BJ (cell line): ENCODE measurements at regions not wholly inside any gene's neighbourhood (a gene's known extent, or its start where the extent isn't known, plus 50 kb on each side); places are given as distances from the start of the nearest gene placed in this dataset.
A peak's percentile ranks its signal among the peaks of the same experiment; 100 is the strongest.

Experiments
- CTCF ChIA-PET: fragments of 350-600 bp; formaldehyde crosslinking; extraction: SDS; loops from one replicate; lab custom pipeline; 2021; ENCODE audit warnings: antibody characterized with exemption, inconsistent platforms; lab: Yijun Ruan, JAX
- POLR2A ChIA-PET: fragments of 300-600 bp; sonication (Branson Sonifier 250); formaldehyde crosslinking; extraction: SDS; loops from one replicate; lab custom pipeline; 2021; ENCODE audit warnings: antibody characterized with exemption; lab: Charles Lee
- DNase-seq: peaks from one replicate; pipeline ENCODE4 v3.0.0-alpha.2; 2011; ENCODE audit warnings: low read depth
- H3K27me3 ChIP-seq: 2 replicates; pipeline ENCODE4 v1.6.0; 2011; ENCODE audit warnings: low read length; ENCODE audit not compliant: control insufficient read depth, insufficient read depth
- H3K36me3 ChIP-seq: 2 replicates; pipeline ENCODE4 v1.5.1; 2011; ENCODE audit warnings: low read length; ENCODE audit not compliant: control insufficient read depth, insufficient read depth
- H3K4me3 ChIP-seq: 2 replicates; pipeline ENCODE4 v1.5.1; 2011; ENCODE audit warnings: low read depth, mild to moderate bottlenecking, control low read depth, low read length
- TF ChIP-seq, protein P1 (sequence below): IDR thresholded peaks from 2 replicates; pipeline ENCODE4 v1.5.1; 2011; ENCODE audit warnings: low read depth, mild to moderate bottlenecking, control low read depth, inconsistent platforms, low read length, moderate library complexity; ENCODE audit not compliant: insufficient read depth

DNA sequence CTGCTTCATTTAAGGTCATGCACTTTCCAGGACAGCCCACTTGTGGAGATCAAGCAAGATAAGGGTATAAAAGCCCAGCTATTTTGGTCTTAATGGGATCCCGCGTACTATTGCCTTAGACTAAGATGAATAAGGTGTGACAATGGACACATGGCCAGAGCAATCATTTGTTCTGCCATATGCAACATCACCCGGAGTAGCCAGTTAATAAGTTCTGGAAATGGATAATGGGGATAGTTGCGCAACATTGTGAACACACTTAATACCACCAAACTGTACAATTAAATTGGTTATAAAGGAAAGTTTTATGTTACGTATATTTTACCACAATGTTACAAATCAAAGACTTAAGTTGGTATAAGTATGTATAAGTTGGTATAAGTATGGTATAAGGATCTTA is 674.5 kb downstream of the HDGFL1 start:
- H3K4me3 ChIP-seq, result no peak overlapping the region
- CTCF ChIA-PET, result no interaction called here
- no peak for DNase-seq
- no peaks in the 10 kb centered on the region for H3K36me3 ChIP-seq
- POLR2A ChIA-PET, result no interaction called here
- TF ChIP-seq, protein P1, sequence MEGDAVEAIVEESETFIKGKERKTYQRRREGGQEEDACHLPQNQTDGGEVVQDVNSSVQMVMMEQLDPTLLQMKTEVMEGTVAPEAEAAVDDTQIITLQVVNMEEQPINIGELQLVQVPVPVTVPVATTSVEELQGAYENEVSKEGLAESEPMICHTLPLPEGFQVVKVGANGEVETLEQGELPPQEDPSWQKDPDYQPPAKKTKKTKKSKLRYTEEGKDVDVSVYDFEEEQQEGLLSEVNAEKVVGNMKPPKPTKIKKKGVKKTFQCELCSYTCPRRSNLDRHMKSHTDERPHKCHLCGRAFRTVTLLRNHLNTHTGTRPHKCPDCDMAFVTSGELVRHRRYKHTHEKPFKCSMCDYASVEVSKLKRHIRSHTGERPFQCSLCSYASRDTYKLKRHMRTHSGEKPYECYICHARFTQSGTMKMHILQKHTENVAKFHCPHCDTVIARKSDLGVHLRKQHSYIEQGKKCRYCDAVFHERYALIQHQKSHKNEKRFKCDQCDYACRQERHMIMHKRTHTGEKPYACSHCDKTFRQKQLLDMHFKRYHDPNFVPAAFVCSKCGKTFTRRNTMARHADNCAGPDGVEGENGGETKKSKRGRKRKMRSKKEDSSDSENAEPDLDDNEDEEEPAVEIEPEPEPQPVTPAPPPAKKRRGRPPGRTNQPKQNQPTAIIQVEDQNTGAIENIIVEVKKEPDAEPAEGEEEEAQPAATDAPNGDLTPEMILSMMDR, result no peak
- H3K27me3 ChIP-seq, result no peaks in the 10 kb centered on the region

DNA sequence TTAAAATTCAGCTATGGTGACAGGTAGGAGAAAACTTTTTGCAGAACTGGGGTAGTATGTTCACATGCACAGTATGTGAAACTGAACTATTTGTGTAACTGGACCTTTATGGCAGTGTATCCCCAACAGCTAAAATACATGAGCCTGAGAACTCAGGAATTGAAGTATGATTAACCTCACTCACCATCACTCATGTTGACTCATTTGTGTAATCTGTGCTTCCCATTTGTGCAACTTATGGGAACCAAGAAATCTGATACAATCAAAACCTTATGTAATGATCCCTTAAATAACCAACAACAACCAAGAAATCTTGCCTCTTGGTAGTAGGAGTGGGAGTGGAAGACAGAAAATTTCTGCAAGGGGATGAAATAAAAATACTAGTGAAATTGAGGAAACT is 674.9 kb downstream of the HDGFL1 start:
- Histone ChIP-seq H3K4me3 (no peak overlapping the region), H3K27me3 (no peaks in the 10 kb centered on the region), H3K36me3 (no peaks in the 10 kb centered on the region)
- ChIA-PET CTCF (no interaction called here), POLR2A (no interaction called here)
- TF ChIP-seq, protein P1, result no peak
- DNase-seq, result no peak

DNA sequence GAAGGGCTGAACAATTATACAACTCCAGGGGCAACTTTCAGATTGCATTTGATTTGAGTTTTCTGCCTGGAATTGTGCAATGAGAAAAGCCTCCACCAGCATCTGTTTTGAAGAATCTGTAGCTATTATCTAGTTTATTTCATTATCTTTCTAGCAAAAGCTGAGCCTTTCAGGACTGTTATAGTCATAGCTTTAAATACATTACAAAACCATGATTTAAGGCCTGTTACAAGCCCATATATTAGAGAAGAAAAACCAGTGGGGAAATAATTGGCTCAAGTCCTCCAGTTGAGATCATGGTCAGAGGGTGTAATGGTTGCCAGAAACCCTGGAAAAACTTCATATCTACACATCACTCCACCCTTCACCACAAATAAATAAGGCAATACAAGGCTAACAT is 676.2 kb downstream of the HDGFL1 start:
- ChIA-PET CTCF (interaction anchor here (0.6 kb wide), 1 partner anchor 1143 kb away, joined by 4 read pairs; no protein-coding TSS in a partner anchor), POLR2A (interaction anchor here (0.6 kb wide), 1 partner anchor 580 kb away, joined by 3 read pairs; no protein-coding TSS in a partner anchor)
- H3K27me3 ChIP-seq, result no peaks in the 10 kb centered on the region
- TF ChIP-seq, protein P1, result no peak
- H3K4me3 ChIP-seq, result no peak overlapping the region
- no peaks in the 10 kb centered on the region for H3K36me3 ChIP-seq
- DNase-seq, result peak; percentile 25

DNA sequence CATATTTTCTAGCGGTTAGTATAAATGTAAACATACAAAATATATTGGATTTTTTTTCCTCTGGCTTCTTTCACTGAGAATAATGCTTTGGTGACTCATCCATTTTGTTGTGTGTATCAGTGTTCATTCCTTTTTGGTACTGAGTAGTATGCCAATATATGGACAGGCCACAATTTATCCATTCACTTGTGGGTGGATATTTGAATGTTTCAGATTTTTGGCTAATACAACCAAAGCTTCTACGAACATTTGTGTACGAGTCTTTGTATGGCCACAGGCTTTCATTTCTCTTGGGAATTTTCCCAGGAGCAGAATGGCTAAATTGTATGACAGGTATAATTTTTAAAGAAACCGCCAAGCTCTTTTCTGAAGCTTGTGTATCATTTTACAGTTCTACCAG is 677.5 kb downstream of the HDGFL1 start:
- TF ChIP-seq, protein P1, result no peak
- H3K36me3 ChIP-seq, result no peaks in the 10 kb centered on the region
- H3K4me3 ChIP-seq, result no peak overlapping the region
- CTCF ChIA-PET, result no interaction called here
- DNase-seq, result no peak
- POLR2A ChIA-PET, result no interaction called here
- H3K27me3 ChIP-seq, result no peaks in the 10 kb centered on the region

DNA sequence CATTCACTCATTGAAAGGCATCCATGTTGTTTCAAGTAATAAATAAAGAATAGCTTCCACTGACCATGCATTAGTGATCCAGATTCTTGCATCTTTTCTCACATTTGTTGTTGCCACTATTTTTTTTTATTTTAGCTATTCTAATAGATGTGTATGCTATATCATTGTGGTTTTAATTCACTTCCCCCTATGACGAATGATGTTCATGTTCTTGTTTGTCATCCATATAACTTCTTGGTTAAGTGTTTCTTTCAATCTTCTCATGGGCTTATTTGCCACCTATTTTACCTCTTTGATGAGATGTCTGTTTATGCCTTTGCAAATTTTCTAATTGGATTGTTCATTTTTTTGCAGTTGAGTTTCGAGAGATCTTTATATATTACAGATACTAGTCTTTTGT is 681.2 kb downstream of the HDGFL1 start:
- POLR2A ChIA-PET, result no interaction called here
- Histone ChIP-seq H3K4me3 (no peak overlapping the region), H3K36me3 (no peaks in the 10 kb centered on the region), H3K27me3 (no peaks in the 10 kb centered on the region)
- TF ChIP-seq, protein P1, result no peak
- CTCF ChIA-PET, result no interaction called here
- no peak for DNase-seq
